SU-DHL-6 (cell line): ENCODE measurements at regions not wholly inside any gene's neighbourhood (a gene's known extent, or its start where the extent isn't known, plus 50 kb on each side); places are given as distances from the start of the nearest gene placed in this dataset.

Experiments used
- EZH2phosphoT487 ChIP-seq: fragments of 200-600 bp; sonication (generic), shearing (Covaris generic); conservative IDR thresholded peaks from 2 replicates; pipeline ENCODE4 v1.6.1; 2018; ENCODE audit warnings: mild to moderate bottlenecking, antibody characterized with exemption, low read length, moderate library complexity, mixed read lengths
- TF ChIP-seq, protein P1 (sequence below): fragments of 200-600 bp; sonication (generic); IDR thresholded peaks from one replicate; pipeline ENCODE4 v1.5.1; 2017; ENCODE audit warnings: antibody characterized with exemption, mild to moderate bottlenecking, low read length, moderate library complexity; ENCODE audit not compliant: insufficient read depth, poor library complexity, severe bottlenecking

- TF ChIP-seq, protein P1, sequence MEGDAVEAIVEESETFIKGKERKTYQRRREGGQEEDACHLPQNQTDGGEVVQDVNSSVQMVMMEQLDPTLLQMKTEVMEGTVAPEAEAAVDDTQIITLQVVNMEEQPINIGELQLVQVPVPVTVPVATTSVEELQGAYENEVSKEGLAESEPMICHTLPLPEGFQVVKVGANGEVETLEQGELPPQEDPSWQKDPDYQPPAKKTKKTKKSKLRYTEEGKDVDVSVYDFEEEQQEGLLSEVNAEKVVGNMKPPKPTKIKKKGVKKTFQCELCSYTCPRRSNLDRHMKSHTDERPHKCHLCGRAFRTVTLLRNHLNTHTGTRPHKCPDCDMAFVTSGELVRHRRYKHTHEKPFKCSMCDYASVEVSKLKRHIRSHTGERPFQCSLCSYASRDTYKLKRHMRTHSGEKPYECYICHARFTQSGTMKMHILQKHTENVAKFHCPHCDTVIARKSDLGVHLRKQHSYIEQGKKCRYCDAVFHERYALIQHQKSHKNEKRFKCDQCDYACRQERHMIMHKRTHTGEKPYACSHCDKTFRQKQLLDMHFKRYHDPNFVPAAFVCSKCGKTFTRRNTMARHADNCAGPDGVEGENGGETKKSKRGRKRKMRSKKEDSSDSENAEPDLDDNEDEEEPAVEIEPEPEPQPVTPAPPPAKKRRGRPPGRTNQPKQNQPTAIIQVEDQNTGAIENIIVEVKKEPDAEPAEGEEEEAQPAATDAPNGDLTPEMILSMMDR: no peak
- TF ChIP-seq EZH2phosphoT487: no peak
Measured at GRCh38 chr15:93212578-93212977, 123.6 kb upstream of the RGMA start.
